GM12891 (cell line): ENCODE measurements at regions not wholly inside any gene's neighbourhood (a gene's known extent, or its start where the extent isn't known, plus 50 kb on each side); places are given as distances from the start of the nearest gene placed in this dataset.

ENCODE experiments used
- POLR2A ChIP-seq: IDR thresholded peaks from 2 replicates; pipeline ENCODE4 v1.6.1; 2011; ENCODE audit warnings: low read depth, low read length, control low read depth
- POLR2AphosphoS5 ChIP-seq: IDR thresholded peaks from 2 replicates; pipeline ENCODE4 v1.6.1; 2011; ENCODE audit warnings: low read depth, low read length, control low read depth
- SPI1 ChIP-seq: IDR thresholded peaks from 2 replicates; pipeline ENCODE4 v1.6.1; 2011; ENCODE audit warnings: low read depth, low read length, control low read depth
- TAF1 ChIP-seq: IDR thresholded peaks from 2 replicates; pipeline ENCODE4 v1.6.1; 2011; ENCODE audit warnings: low read depth, low read length, control low read depth

DNA sequence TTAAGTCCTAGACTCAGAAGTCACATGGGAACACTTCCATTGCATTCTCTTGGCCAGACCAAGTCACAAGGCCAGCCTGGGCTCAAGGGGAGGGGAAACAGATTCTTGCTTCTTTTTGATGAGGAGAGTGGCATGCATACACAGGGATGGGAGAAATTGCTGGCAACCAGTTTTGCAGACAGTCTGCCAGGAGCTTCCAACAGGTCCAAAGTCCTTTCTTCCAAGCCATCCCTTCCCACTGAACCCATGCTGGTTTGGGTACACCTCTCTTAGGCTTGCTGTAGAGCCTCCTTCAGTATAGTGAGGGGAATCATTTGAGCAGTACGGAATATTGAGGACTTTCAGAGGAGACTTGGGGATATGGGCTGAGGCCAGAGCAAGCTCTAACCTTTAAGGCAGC is 267.8 kb downstream of the BCOR start:
- TF ChIP-seq POLR2A (no peak), TAF1 (no peak), POLR2AphosphoS5 (no peak), SPI1 (no peak)
